ENCODE measurements at regions not wholly inside any gene's neighbourhood (a gene's known extent, or its start where the extent isn't known, plus 50 kb on each side); places are given as distances from the start of the nearest gene placed in this dataset.

DNA sequence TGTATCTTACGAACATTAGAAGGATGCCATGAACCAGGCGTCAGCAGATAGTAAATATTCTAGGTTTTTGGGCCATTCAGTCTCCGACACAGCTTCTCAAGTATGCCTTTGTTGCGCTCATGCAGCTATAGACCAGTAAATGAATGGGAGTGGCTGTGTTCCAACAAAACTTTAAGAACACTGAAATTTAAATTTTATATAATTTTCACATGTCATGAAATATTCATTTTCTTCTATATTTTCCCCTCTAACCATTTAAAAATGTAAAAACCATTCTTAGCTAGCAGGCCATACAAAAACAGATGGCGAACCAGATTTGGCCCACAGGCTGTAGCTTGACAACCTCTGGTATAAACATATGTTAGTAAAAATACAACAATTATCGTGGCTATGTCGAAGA is 151.8 kb upstream of the KIT start:
- Histone ChIP-seq H3K4me3 (no peak overlapping the region), H3K4me1 (no peaks in the 10 kb centered on the region), H3K9me3 (peaks cover 0 to 23% (median 10%) of the 10 kb centered on the region in 11 donors), H3K27me3 (no peaks in the 10 kb centered on the region), H3K36me3 (no peaks in the 10 kb centered on the region), H3K27ac (no peak overlapping the region)
- DNase-seq = no peak
- ATAC-seq = no peak
- 94% methylated on average over 7 of the region's 7 CpGs for WGBS, 2 donors
- intact Hi-C loops (cut with DNase I) = no loop called here
- TF ChIP-seq, protein P1, sequence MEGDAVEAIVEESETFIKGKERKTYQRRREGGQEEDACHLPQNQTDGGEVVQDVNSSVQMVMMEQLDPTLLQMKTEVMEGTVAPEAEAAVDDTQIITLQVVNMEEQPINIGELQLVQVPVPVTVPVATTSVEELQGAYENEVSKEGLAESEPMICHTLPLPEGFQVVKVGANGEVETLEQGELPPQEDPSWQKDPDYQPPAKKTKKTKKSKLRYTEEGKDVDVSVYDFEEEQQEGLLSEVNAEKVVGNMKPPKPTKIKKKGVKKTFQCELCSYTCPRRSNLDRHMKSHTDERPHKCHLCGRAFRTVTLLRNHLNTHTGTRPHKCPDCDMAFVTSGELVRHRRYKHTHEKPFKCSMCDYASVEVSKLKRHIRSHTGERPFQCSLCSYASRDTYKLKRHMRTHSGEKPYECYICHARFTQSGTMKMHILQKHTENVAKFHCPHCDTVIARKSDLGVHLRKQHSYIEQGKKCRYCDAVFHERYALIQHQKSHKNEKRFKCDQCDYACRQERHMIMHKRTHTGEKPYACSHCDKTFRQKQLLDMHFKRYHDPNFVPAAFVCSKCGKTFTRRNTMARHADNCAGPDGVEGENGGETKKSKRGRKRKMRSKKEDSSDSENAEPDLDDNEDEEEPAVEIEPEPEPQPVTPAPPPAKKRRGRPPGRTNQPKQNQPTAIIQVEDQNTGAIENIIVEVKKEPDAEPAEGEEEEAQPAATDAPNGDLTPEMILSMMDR (IDR thresholded peaks at IDR 0.05) = no peak

DNA sequence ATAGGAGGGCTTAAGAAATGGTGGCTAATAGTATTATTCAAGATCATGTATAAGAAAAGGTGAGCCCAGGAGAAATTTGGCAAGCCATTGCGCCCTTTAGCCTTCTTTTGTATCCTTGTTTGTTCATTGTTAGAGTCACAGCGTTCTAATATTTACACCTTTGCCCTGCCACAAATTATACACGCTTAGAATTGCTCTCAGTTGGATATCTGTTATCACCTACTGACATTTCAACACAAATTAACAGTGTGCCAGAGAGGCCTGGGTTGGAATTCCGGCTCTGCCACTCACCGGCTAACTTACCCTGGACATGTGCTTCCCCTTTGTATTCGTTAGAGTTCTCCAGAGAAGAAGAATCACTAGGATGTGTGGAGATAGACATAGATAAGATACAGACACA is 148.7 kb upstream of the KIT start:
- no peak overlapping the region for H3K4me3 ChIP-seq
- H3K36me3 ChIP-seq = no peaks in the 10 kb centered on the region
- DNase-seq (no peak), ATAC-seq (peak in 1 of 8 donors; percentile 49)
- peaks cover 0 to 21% (median 10%) of the 10 kb centered on the region in 11 donors for H3K9me3 ChIP-seq
- H3K27me3 ChIP-seq = no peaks in the 10 kb centered on the region
- intact Hi-C loops (cut with DNase I) = no loop called here
- H3K27ac ChIP-seq = no peak overlapping the region
- 62 to 70% methylated on average over 6 of the region's 6 CpGs for WGBS, 2 donors
- TF ChIP-seq, protein P1 (IDR thresholded peaks at IDR 0.05) = no peak
- no peaks in the 10 kb centered on the region for H3K4me1 ChIP-seq

DNA sequence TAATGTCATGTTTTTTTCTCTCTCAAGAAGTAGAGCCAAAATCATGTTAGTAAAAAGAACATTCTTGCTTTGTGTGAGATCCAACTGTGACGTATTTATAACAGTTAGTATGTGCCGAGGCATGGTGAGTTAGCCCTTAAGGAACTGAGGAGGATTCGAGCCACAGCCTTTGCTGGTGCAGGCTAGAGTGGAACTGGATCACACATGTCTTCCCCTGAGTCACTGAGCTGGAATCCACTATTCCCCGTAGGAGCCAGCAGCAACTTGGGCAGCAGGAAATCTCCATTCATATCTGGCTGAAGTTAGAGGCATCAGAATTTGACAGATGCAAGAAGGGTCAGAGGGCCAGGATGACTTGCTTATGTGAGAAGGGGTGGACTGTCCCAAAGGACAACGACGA is 144.6 kb upstream of the KIT start:
- Histone ChIP-seq H3K4me3 (no peak overlapping the region), H3K27me3 (no peaks in the 10 kb centered on the region), H3K36me3 (no peaks in the 10 kb centered on the region), H3K9me3 (peaks cover 0 to 8% (median 0%) of the 10 kb centered on the region in 11 donors), H3K4me1 (peaks cover 0 to 11% (median 0%) of the 10 kb centered on the region in 9 donors), H3K27ac (no peak overlapping the region)
- DNase-seq (peak in 1 of 2 donors; percentile 5), ATAC-seq (peak in 4 of 8 donors; percentile 48 to 91 (median 70))
- intact Hi-C loops (cut with DNase I) = no loop called here
- TF ChIP-seq, protein P1 (IDR thresholded peaks at IDR 0.05) = no peak
- 54% methylated on average over 6 of the region's 6 CpGs for whole genome bisulfite sequencing, 2 donors

DNA sequence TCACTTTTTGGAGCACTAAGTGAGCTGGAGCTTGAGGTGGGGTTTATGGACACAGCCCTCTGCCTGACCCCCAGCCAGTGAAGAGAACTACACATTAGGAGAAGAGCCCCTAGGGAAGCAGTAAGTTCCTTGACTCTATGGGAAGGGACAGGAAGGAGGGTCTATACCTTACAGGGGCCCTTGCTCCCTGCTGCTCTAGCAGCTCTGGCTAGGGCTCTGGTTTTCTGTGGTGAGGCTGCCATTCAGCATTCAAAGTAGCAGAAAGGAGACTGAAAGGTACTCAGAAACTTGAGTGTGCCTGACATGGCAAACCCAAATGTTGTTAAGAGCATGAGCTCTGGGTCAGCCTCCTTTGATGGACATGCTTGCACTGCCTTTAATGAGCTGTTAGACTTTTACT is 144.0 kb upstream of the KIT start:
- intact Hi-C loops (cut with DNase I) = no loop called here
- no peaks in the 10 kb centered on the region for H3K36me3 ChIP-seq
- no peaks in the 10 kb centered on the region for H3K27me3 ChIP-seq
- TF ChIP-seq, protein P1 (IDR thresholded peaks at IDR 0.05) = no peak
- H3K4me3 ChIP-seq = no peak overlapping the region
- H3K27ac ChIP-seq = no peak overlapping the region
- ATAC-seq = peak in 1 of 8 donors; percentile 11
- no peak for DNase-seq
- H3K9me3 ChIP-seq = peaks cover 0 to 8% (median 0%) of the 10 kb centered on the region in 11 donors
- H3K4me1 ChIP-seq = peaks cover 0 to 11% (median 0%) of the 10 kb centered on the region in 9 donors
